ENCODE measurements at regions not wholly inside any gene's neighbourhood (a gene's known extent, or its start where the extent isn't known, plus 50 kb on each side); places are given as distances from the start of the nearest gene placed in this dataset.

GRCh38 chr2:10241641-10242430, 60.9 kb upstream of the HPCAL1 start:
- TF ChIP-seq ELF1 (tag; IDR thresholded peaks at IDR 0.05) (no peak), MAX (CRISPR knock-in tag; IDR thresholded peaks at IDR 0.05) (no peak), GTF2F1 (IDR thresholded peaks at IDR 0.05; ENCODE audit: low read depth, low read length) (no peak), CTCF (IDR thresholded peaks at IDR 0.05 in 2 of 3, conservative IDR thresholded peaks at IDR 0.05 in 1 of 3; ENCODE audit: insufficient read depth in 2 of 3, low read depth in 1 of 3, low read length in 3 of 3) (no peak), ATF4 (CRISPR knock-in tag; IDR thresholded peaks at IDR 0.05) (no peak), ZNF133 (CRISPR knock-in tag; IDR thresholded peaks at IDR 0.05) (no peak), TFAP4 (CRISPR knock-in tag; IDR thresholded peaks at IDR 0.05; ENCODE audit: borderline replicate concordance) (no peak), ZNF507 (tag; conservative IDR thresholded peaks at IDR 0.05) (no peak), MEF2A (IDR thresholded peaks at IDR 0.05; ENCODE audit: control insufficient read depth, low read depth, low read length) (no peak), SIN3A (IDR thresholded peaks at IDR 0.05; ENCODE audit: borderline replicate concordance in 2 of 2, control insufficient read depth in 1 of 2, low read depth in 2 of 2, low read length in 2 of 2) (no peak), ESRRA (IDR thresholded peaks at IDR 0.05; ENCODE audit: borderline replicate concordance, low read depth) (no peak), POLR2A (conservative IDR thresholded peaks at IDR 0.05) (no peak), CXXC5 (CRISPR knock-in tag; IDR thresholded peaks at IDR 0.05) (no peak), CTCFL (IDR thresholded peaks at IDR 0.05; ENCODE audit: borderline replicate concordance, insufficient read depth, low read depth, low read length, poor library complexity, severe bottlenecking) (no peak)

Measured in K562 (cell line).